ENCODE measurements at regions not wholly inside any gene's neighbourhood (a gene's known extent, or its start where the extent isn't known, plus 50 kb on each side); places are given as distances from the start of the nearest gene placed in this dataset.

GRCh38 chr5:2213121-2213730 lies 330.5 kb upstream of the IRX4 start:
- no peaks in the 10 kb centered on the region for H3K9me3 Mint-ChIP-seq
- no peak overlapping the region for H3K27ac Mint-ChIP-seq
- DNase-seq (no peak), ATAC-seq (replicated peaks) (no peak)
- no peak overlapping the region for H3K4me3 Mint-ChIP-seq
- H3K36me3 Mint-ChIP-seq (ENCODE audit: insufficient read depth) = no peaks in the 10 kb centered on the region
- H3K4me1 Mint-ChIP-seq (ENCODE audit: low read depth in 2 of 2) = no peaks in the 10 kb centered on the region
- no peaks in the 10 kb centered on the region for H3K27me3 Mint-ChIP-seq

GRCh38 chr5:2212481-2212880 lies 329.8 kb upstream of the IRX4 start:
- DNase-seq = no peak
- Mint-ChIP-seq H3K9me3 (no peaks in the 10 kb centered on the region), H3K4me1 (ENCODE audit: low read depth in 2 of 2) (no peaks in the 10 kb centered on the region), H3K27ac (no peak overlapping the region), H3K27me3 (peaks cover 0 to 7% of the 10 kb centered on the region in 2 donors), H3K4me3 (no peak overlapping the region), H3K36me3 (ENCODE audit: insufficient read depth) (no peaks in the 10 kb centered on the region)
- ATAC-seq (replicated peaks) = no peak

GRCh38 chr5:2208239-2208544 lies 325.5 kb upstream of the IRX4 start:
- Mint-ChIP-seq H3K4me1 (ENCODE audit: low read depth in 2 of 2) (no peaks in the 10 kb centered on the region), H3K9me3 (peaks cover 0 to 1% of the 10 kb centered on the region in 2 donors), H3K4me3 (no peak overlapping the region), H3K27ac (no peak overlapping the region), H3K27me3 (peaks cover 0 to 31% of the 10 kb centered on the region in 2 donors), H3K36me3 (ENCODE audit: insufficient read depth) (no peaks in the 10 kb centered on the region)
- no peak for DNase-seq
- ATAC-seq (replicated peaks) = no peak

GRCh38 chr5:2207416-2208238 lies 324.9 kb upstream of the IRX4 start:
- Mint-ChIP-seq H3K4me3 (no peak overlapping the region), H3K9me3 (peaks cover 0 to 1% of the 10 kb centered on the region in 2 donors), H3K4me1 (ENCODE audit: low read depth in 2 of 2) (no peaks in the 10 kb centered on the region), H3K27ac (no peak overlapping the region), H3K36me3 (ENCODE audit: insufficient read depth) (no peaks in the 10 kb centered on the region), H3K27me3 (peaks cover 0 to 31% of the 10 kb centered on the region in 2 donors)
- DNase-seq (no peak), ATAC-seq (replicated peaks) (no peak)

GRCh38 chr5:2207109-2207399 lies 324.3 kb upstream of the IRX4 start:
- Mint-ChIP-seq H3K27me3 (peaks cover 0 to 31% of the 10 kb centered on the region in 2 donors), H3K36me3 (ENCODE audit: insufficient read depth) (no peaks in the 10 kb centered on the region), H3K9me3 (peaks cover 0 to 1% of the 10 kb centered on the region in 2 donors), H3K27ac (no peak overlapping the region), H3K4me1 (ENCODE audit: low read depth in 2 of 2) (no peaks in the 10 kb centered on the region), H3K4me3 (no peak overlapping the region)
- ATAC-seq (replicated peaks) = no peak
- no peak for DNase-seq

GRCh38 chr5:2206293-2207108 lies 323.8 kb upstream of the IRX4 start:
- Mint-ChIP-seq H3K4me1 (ENCODE audit: low read depth in 2 of 2) (no peaks in the 10 kb centered on the region), H3K9me3 (peaks cover 0 to 1% of the 10 kb centered on the region in 2 donors), H3K27me3 (peaks cover 0 to 31% of the 10 kb centered on the region in 2 donors), H3K27ac (no peak overlapping the region), H3K4me3 (no peak overlapping the region), H3K36me3 (ENCODE audit: insufficient read depth) (no peaks in the 10 kb centered on the region)
- no peak for DNase-seq
- ATAC-seq (replicated peaks) = no peak

- peaks cover 0 to 31% of the 10 kb centered on the region in 2 donors for H3K27me3 Mint-ChIP-seq
- no peaks in the 10 kb centered on the region for H3K4me1 Mint-ChIP-seq (ENCODE audit: low read depth in 2 of 2)
- no peak overlapping the region for H3K4me3 Mint-ChIP-seq
- no peak for ATAC-seq (replicated peaks)
- H3K36me3 Mint-ChIP-seq (ENCODE audit: insufficient read depth) = no peaks in the 10 kb centered on the region
- peaks cover 0 to 1% of the 10 kb centered on the region in 2 donors for H3K9me3 Mint-ChIP-seq
- H3K27ac Mint-ChIP-seq = no peak overlapping the region
- DNase-seq = no peak
Measured at GRCh38 chr5:2205596-2206226, 323.0 kb upstream of the IRX4 start.

- ATAC-seq (replicated peaks) (no peak), DNase-seq (no peak)
- no peak overlapping the region for H3K4me3 Mint-ChIP-seq
- H3K27me3 Mint-ChIP-seq = peaks cover 0 to 32% of the 10 kb centered on the region in 2 donors
- H3K36me3 Mint-ChIP-seq (ENCODE audit: insufficient read depth) = no peaks in the 10 kb centered on the region
- no peak overlapping the region for H3K27ac Mint-ChIP-seq
- H3K4me1 Mint-ChIP-seq (ENCODE audit: low read depth in 2 of 2) = no peaks in the 10 kb centered on the region
- H3K9me3 Mint-ChIP-seq = peaks cover 0 to 1% of the 10 kb centered on the region in 2 donors
Measured at GRCh38 chr5:2205185-2205585, 322.5 kb upstream of the IRX4 start.

GRCh38 chr5:2204366-2205184 lies 321.9 kb upstream of the IRX4 start:
- DNase-seq (no peak), ATAC-seq (replicated peaks) (no peak)
- H3K27me3 Mint-ChIP-seq = peaks cover 0 to 38% of the 10 kb centered on the region in 2 donors
- no peaks in the 10 kb centered on the region for H3K4me1 Mint-ChIP-seq (ENCODE audit: low read depth in 2 of 2)
- H3K36me3 Mint-ChIP-seq (ENCODE audit: insufficient read depth) = no peaks in the 10 kb centered on the region
- peaks cover 0 to 1% of the 10 kb centered on the region in 2 donors for H3K9me3 Mint-ChIP-seq
- no peak overlapping the region for H3K4me3 Mint-ChIP-seq
- no peak overlapping the region for H3K27ac Mint-ChIP-seq

- Mint-ChIP-seq H3K36me3 (ENCODE audit: insufficient read depth) (no peaks in the 10 kb centered on the region), H3K27ac (no peak overlapping the region), H3K27me3 (peaks cover 0 to 38% of the 10 kb centered on the region in 2 donors), H3K4me3 (no peak overlapping the region), H3K9me3 (peaks cover 0 to 1% of the 10 kb centered on the region in 2 donors), H3K4me1 (ENCODE audit: low read depth in 2 of 2) (no peaks in the 10 kb centered on the region)
- ATAC-seq (replicated peaks) = no peak
- no peak for DNase-seq
Measured at GRCh38 chr5:2203774-2204173, 321.0 kb upstream of the IRX4 start.

- Mint-ChIP-seq H3K4me1 (ENCODE audit: low read depth in 2 of 2) (no peaks in the 10 kb centered on the region), H3K27ac (no peak overlapping the region), H3K9me3 (peaks cover 0 to 3% of the 10 kb centered on the region in 2 donors), H3K36me3 (ENCODE audit: insufficient read depth) (no peaks in the 10 kb centered on the region), H3K4me3 (no peak overlapping the region), H3K27me3 (peaks cover 5 to 25% of the 10 kb centered on the region in 2 donors)
- no peak for DNase-seq
- no peak for ATAC-seq (replicated peaks)
Measured at GRCh38 chr5:2201832-2202231, 319.1 kb upstream of the IRX4 start.

GRCh38 chr5:2201421-2201820 lies 318.7 kb upstream of the IRX4 start:
- DNase-seq (no peak), ATAC-seq (replicated peaks) (no peak)
- H3K4me3 Mint-ChIP-seq = no peak overlapping the region
- peaks cover 0 to 3% of the 10 kb centered on the region in 2 donors for H3K9me3 Mint-ChIP-seq
- no peak overlapping the region for H3K27ac Mint-ChIP-seq
- H3K36me3 Mint-ChIP-seq (ENCODE audit: insufficient read depth) = no peaks in the 10 kb centered on the region
- H3K4me1 Mint-ChIP-seq (ENCODE audit: low read depth in 2 of 2) = no peaks in the 10 kb centered on the region
- H3K27me3 Mint-ChIP-seq = peaks cover 6 to 21% of the 10 kb centered on the region in 2 donors

GRCh38 chr5:2201011-2201410 lies 318.3 kb upstream of the IRX4 start:
- Mint-ChIP-seq H3K4me3 (no peak overlapping the region), H3K9me3 (peaks cover 0 to 2% of the 10 kb centered on the region in 2 donors), H3K27me3 (peaks cover 6 to 21% of the 10 kb centered on the region in 2 donors), H3K36me3 (ENCODE audit: insufficient read depth) (no peaks in the 10 kb centered on the region), H3K27ac (no peak overlapping the region), H3K4me1 (ENCODE audit: low read depth in 2 of 2) (no peaks in the 10 kb centered on the region)
- DNase-seq (no peak), ATAC-seq (replicated peaks) (no peak)

Data from effector memory CD8-positive, alpha-beta T cell (primary cell).